IPS DF 19.7 (cell line): ENCODE measurements at regions not wholly inside any gene's neighbourhood (a gene's known extent, or its start where the extent isn't known, plus 50 kb on each side); places are given as distances from the start of the nearest gene placed in this dataset.

Experiments
- DNase-seq: peaks from one replicate; pipeline ENCODE4 v3.0.0-alpha.2; 2013; ENCODE audit warnings: low read depth, low spot score

GRCh38 chr9:23933348-23933747 lies 107.3 kb upstream of the ELAVL2 start:
- no peak for DNase-seq

- no peak for DNase-seq
These were observed 100.3 kb upstream of the ELAVL2 start for GRCh38 chr9:23926368-23926767.

GRCh38 chr9:23914431-23915003 lies 88.5 kb upstream of the ELAVL2 start:
- no peak for DNase-seq

GRCh38 chr9:23907343-23907742 lies 81.3 kb upstream of the ELAVL2 start:
- peak; percentile 23 for DNase-seq

GRCh38 chr9:23887781-23888180 lies 61.7 kb upstream of the ELAVL2 start:
- DNase-seq: no peak
